B cell (primary cell): ENCODE measurements at regions not wholly inside any gene's neighbourhood (a gene's known extent, or its start where the extent isn't known, plus 50 kb on each side); places are given as distances from the start of the nearest gene placed in this dataset.

ENCODE experiments used
- CTCF ChIP-seq: fragments of 200-600 bp; IDR thresholded peaks from one replicate; pipeline ENCODE4 v1.8.0; 2022; ENCODE audit warnings: antibody characterized with exemption, mild to moderate bottlenecking
- EZH2 ChIP-seq: IDR thresholded peaks from 2 replicates; pipeline ENCODE4 v1.6.1; 2012; ENCODE audit warnings: borderline replicate concordance, low read depth, mild to moderate bottlenecking, moderate library complexity, low read length; ENCODE audit not compliant: insufficient read depth, poor library complexity, severe bottlenecking

GRCh38 chr13:90839061-90839460, 508.4 kb upstream of the MIR17HG start:
- TF ChIP-seq EZH2 (no peak), CTCF (no peak)
